ENCODE measurements at regions not wholly inside any gene's neighbourhood (a gene's known extent, or its start where the extent isn't known, plus 50 kb on each side); places are given as distances from the start of the nearest gene placed in this dataset.
"Not testable (repeated sequence)": the region's sequence is repeated elsewhere in the genome, so short reads cannot be mapped to it uniquely, and the experiment has no call there.

DNA sequence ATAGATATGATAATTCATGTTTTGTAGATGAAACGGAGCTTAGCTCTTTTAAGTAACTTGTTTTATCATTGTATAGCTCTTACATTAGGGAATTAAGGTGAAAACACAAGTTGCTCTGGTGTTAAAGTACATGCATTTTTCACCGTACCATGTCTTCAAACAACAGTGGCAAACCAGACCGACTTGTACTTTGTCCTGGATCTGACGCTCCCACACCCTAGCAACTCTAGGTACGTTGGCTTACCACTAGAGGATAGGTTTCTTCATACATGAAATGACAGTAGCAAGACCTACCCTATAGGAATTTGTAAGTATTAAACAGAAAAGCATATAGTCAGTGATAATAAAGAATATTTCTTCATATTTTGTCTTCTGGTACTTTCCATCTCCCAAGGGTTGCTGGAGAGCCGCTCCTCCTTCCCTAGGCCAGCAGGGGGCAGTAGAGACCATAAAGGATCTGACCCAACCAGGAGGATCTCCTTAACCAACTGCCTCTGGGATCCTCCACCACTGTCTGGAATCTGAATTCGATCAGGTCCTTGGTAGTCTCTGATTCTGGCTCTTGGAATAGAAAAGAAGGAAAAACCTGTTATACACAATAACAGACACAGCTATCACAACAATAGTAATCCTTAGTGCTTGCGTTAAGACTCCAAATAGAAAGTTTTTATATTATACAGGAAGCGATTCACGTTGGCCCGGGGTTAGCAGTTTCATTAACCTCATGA, 136.7 kb downstream of the CAVIN4 start:
- DNase-seq (ENCODE audit: low read depth) = peak; percentile 7

DNA sequence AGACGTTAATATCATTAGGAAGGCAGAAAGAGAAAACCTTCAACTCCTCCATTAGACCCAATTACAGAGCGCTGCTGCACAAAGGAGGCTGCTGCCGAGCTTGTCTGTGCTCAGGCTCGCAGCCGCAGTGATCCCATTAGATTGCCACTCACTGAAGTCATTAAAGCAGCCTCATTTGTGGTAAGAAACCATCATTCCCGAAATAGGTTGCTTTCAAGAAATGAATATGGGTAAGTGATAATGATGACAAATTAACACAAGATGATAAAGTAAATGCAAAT, 137.2 kb downstream of the CAVIN4 start:
- DNase-seq (ENCODE audit: low read depth) = no peak

DNA sequence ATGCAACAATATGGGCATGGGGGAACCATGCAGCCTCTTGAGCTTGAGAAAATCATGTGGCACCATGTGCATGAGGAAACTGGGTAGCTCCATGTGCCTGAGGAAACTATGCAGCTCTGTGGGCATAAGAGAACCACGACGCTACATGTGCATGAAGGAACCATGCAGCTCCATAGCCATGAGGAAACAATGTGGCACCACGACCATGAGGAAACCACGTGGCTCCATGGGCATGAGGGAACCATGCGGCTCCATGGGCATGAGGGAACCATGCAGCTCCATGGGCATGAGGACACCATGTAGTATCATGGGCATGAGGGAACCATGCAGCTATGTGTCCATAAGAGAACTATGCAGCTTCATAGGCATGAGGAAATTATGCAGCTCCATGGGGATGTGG, 140.8 kb downstream of the CAVIN4 start:
- DNase-seq (ENCODE audit: low read depth) = no peak

DNA sequence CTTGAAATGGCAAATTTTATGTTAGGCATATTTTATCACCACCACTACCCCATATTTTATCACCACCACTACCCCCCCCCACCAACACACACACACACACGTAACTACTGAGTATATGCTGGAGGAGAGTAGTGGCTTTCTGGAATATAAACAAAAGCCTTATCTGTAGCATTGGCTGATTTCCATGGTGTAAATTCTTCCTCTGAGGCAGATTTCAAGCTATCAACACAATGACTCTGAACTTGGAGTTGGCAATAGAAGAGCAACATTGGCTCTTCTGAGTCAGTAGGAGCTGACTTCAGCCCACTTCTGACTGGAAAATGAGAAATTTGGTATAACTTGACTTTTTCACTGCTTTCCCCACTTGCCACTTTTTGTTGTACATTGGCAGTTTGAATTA, 143.0 kb downstream of the CAVIN4 start:
- no peak for DNase-seq (ENCODE audit: low read depth)

DNA sequence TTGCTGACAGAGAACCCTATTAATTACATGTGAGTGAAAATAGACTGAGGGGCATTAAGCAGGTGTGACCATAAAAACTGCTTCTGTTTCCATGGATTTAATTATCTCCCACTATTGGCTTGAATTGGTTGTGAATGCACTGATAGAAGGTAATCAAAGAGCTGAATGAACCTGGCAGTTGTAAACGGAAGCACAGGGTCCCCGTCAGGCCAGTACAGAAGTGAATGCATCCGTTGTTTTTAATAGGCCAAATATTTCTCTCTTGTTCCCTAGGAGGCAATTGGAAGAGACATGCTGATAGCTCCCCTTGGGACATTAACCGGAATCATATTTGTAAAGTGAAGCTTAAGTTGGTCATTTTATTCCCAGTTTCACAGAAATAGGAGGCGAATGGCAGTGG, 147.0 kb downstream of the CAVIN4 start:
- DNase-seq (ENCODE audit: low read depth) = no peak

DNA sequence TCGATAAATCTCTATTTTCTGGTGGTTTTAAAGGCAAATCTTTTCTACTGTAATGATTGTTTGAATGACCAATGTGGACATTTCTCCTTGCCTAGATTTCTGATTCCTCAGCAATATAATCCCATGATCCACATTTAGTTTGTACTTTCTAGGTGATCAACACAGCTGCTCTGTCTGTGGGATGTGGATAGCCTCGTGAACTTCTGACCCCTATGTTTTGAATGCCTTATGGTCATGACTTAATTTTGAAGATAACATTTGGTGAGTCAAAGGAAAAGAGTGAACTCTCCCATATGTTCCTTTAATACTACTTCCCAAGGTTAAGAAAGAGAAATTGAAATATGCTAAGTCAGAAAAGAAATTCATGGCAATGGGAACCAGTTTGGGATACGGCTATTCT, 147.5 kb downstream of the CAVIN4 start:
- DNase-seq (ENCODE audit: low read depth) = no peak

DNA sequence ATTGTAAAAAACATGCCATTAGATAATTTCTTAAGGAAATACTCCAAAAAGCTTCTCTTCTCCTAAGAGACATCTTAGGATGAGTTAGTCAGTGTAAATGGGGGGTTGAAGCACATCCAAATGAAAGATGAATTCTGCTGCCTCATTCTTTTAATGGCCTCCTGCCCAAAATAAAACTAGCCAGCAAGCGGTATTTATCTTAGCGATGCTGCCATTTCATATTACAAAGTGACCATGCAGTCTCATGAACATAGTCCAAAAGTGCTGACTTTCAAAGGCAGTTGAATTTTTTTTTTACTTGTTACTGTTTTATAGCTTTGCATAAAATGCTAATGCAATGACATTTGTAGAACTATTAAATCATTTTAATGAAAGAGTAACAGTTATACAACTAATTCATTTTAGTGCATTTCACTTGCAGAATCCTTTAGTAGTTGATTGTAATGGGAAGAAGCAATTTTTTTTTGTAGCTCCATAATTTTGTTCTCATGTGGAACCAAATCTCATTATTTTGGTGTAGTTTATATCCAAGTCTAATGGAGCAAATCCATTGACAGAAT, 151.5 kb downstream of the CAVIN4 start:
- no peak for DNase-seq (ENCODE audit: low read depth)

DNA sequence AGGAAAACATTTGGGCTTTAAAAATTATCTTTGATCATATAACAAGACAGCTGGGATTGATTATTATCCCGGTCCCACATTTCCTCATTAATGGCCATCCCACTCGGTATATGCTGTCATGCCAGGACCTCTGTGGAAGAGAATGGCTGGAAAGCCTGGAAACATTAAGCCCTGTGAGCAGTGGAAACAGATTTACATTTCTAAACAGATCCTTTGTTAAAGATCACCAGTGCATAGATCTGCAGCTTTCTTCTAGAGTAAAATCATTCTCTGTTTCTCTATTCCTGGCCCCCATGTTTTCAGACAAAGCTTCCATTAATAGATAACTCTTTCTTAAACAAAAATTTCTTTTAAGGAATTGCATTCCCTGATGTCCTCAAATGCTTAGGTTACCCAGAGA, 152.2 kb downstream of the CAVIN4 start:
- no peak for DNase-seq (ENCODE audit: low read depth)

DNA sequence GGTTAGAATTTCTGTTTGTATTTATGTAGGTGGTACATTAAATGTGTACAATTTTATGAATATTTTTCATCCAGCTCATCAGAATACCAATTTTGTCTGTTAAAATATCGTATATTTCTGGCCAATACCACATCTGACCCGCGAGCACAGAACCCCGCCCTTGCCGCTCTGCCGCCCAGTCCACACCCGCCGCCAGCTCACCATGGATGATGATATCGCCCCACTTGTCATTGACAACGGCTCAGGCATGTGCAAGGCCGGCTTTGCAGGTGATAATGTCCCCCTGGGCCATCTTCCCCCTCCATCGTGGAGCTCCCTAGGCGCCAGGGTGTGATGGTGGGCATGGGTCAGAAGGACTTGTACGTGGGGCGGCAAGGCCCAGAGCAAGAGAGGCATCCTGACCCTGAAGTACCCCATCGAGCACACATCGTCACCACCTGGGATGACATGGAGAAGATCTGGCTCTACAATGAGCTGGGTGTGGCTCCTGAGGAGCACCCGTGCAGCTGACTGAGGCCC, 153.2 kb downstream of the CAVIN4 start:
- DNase-seq (ENCODE audit: low read depth) = no peak

DNA sequence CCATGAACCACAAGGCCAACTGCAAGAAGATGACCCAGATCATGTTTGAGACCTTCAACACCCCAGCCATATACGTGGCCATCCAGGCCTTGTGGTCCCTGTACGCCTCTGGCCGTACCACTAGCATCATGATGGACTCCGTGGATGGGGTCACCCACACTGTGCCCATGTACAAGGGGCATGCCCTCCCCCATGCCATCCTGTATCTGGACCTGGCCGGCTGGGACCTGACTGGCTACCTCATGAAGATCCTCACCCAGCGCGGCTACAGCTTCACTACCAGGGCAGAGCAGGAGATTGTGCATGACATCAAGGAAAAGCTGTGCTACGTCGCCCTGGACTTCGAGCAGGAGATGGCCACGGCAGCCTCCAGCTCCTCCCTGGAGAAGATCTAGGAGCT, 153.7 kb downstream of the CAVIN4 start:
- DNase-seq (ENCODE audit: low read depth) = no peak

DNA sequence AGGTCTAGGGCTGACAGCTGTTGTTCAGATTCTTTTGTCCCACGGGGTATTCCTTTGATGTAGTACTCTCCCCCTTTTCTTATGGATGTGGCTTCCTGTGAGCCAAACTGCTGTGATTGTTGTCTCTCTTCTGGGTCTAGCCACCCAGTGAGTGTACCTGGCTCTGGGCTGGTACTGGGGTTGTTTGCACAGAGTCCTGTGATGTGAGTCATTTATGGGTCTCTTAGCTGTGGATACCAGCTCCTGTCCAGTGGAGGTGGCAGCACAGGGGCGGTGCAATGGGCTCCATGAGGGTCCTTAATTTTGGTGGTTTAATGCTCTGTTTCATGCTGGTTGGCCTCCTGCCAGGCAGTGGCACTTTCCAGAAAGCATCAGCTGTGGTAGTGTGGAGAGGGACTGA, 161.3 kb downstream of the CAVIN4 start:
- no peak for DNase-seq (ENCODE audit: low read depth)

DNA sequence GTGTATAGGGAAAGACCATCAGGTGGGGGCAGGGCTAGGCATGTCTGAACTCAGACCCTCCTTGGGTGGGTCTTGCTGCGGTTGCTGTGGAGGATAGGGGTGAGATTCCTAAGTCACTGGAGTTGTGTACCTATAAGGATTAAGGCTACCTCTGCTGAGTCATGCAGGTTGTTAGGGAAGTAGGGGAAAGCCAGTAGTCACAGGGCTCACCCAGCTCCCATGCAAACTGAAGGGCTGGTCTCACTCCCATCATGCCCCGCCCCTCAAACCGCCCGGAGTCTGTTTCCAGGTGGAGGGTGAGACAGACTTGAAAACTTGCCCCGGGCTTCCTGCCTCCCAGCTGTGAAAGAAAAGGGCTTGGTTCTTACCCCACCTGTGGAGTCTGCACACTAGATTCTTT, 161.8 kb downstream of the CAVIN4 start:
- DNase-seq (ENCODE audit: low read depth) = no peak

DNA sequence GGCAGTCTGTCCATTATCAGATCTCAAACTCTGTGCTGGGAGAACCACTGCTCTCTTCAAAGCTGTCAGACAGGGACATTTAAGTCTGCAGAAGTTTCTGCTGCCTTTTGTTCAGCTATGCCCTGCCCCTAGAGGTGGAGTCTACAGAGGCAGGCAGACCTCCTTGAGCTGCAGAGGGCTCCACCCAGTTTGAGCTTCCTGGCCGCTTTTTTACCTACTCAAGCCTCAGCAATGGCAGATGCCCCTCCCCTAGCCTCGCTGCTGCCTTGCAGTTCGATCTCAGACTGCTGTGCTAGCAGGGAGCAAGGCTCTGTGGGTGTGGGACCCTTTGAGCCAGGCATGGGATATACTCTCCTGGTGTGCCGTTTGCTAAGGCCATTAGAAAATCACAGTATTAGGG, 171.1 kb downstream of the CAVIN4 start:
- not testable (repeated sequence) for DNase-seq (ENCODE audit: low read depth)

DNA sequence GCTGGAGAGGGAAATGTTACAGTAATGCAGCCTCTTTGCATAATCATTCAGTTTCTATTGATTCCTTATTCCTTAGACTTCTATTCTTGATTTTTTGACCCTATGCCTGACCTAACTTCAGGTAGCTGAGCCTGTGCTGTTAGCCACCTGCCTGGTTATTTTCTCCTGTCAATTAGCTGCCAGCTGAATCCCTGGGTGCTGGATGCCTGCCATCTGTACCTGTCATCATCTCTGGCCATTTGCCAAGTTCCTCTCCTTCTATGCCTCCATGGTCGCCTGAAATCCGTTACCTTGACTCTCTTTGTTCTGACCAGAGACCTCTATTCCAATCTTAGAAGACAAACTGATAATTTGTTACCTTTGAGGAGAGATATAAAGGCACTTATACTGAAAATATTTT, 178.3 kb downstream of the CAVIN4 start:
- DNase-seq (ENCODE audit: low read depth) = no peak

DNA sequence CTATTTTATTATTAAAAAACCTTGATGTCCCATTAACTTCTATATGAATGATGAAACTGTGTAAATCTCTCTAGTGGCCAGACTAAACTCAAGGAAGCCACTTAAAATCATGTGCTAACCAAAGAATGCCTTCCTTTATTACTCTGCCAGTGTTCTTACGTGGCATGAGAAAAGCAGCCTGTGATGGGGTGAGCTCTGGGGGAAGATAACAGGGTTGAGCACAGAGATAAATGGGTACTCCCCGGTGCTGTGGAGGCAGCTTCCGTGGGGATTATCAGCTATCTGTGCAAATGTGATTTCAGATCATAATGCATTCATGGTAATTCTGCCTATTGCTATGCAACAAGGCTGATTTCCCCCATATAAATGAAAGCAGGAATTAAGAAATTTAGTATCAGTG, 181.3 kb downstream of the CAVIN4 start:
- no peak for DNase-seq (ENCODE audit: low read depth)

DNA sequence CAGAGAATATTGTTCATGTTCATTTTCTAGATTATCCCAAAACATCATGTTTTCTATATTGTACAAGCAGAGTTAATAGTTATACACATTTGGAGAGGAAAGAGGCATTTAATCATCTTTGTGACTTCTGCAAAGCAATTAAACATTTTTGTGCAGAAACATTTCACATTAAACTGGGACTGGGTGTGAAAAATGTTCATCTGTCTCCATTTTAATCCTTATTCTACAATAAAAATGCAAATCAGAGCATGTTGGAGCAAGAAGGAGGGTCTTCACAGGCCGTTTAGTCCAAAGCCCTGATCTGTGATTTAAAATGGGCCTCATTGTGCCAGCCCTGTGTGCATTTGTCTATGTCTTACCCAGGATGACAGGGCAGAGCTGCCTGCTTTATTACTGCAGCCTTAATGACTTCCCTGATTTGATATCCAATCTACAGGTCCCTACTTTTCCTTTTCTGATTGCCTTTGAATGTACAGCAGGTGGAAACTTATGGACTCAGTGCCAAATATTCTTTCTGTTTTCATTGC, 183.5 kb downstream of the CAVIN4 start:
- no peak for DNase-seq (ENCODE audit: low read depth)

DNA sequence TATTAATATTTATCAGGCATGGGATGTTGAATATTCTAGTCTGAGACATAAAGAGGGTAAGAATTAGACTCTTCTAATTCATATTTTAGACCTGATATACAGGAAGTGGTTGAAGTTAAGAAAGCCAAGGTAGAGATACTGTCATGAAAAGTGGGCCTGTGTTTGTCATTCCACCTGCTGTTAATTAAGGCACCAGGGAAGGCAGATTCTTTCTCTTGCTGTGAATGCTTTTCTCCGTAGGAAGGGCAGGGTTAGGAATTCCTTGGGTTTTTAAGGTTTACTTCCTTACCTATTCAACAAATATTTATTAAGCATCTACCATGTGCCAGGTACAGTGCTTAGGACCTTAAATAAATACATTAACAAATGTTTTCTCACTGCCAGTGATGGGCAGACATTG, 196.4 kb downstream of the CAVIN4 start:
- no peak for DNase-seq (ENCODE audit: low read depth)

DNA sequence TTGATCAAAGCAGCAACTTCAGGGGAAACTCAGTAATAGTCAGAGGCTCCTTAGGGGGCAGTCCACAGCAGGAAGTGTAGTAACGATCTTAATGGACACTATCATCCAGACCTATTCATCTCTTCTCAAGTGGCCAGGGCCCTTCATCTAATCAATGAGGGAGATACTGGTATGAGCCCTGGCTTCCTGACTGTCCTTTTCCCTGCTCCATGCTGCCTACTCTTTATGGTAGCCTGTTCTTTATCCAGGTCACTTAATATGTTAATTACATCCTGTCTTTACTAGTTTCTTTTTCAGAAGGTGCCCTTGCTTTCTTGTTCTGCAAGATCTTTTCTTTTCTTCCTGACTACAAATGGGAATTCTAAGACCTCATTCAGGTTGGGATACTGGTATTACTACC, 197.1 kb downstream of the CAVIN4 start:
- no peak for DNase-seq (ENCODE audit: low read depth)

DNA sequence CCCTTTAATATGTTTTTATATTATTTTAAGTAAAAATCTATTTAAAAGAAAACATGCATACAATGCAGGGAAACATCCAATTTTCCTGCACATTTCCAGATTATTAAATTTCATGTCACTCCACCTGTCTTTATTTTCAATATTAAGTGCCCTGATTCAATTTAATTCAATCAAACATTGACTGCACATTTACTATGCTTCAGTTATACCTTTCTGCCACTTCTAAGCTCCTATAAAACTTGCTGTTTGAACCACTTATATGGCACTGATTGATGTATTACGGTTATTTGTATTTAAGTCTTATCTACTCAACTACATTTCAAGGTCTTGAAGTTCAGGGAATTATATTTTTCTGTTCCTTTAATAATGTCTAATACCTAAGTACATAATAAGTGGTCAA, 198.0 kb downstream of the CAVIN4 start:
- DNase-seq (ENCODE audit: low read depth) = no peak

DNA sequence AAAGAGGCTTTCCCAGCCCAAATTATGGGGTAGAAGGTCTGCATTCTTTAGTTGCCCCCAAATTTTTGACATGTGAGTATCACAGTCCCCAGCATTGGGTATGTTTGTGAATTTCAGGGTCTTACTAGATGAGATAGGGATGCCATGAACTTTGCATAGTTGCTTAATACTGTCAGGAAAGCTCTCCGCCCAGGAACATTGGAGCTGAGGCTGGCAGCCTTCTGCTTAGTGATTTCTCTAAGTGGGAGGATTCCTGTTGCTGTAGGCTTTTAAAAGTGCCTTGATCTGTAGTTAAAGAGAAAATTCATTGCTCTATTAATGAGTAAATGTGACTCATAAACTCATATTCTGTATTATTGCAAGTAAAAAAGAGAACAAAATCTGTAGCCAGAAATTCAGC, 206.9 kb downstream of the CAVIN4 start:
- no peak for DNase-seq (ENCODE audit: low read depth)

DNA sequence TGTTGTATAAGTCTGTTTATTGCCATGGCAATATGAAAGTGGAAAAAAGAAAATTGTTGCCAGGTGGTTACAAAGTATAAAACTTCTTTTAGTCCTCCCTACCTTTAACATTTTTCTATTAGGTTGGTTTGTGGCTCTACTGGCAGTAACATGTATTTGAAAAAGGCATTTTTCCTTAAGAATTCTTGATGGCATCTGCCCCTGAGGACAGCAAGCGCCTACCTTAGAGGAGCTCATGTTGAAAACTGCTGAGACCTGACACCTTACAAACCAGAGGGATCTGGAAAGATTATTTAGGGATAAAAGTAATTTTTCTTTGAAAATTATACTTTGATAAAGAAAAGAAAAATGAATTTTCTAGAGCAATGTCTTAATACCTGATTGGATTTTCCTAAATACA, 208.1 kb downstream of the CAVIN4 start:
- DNase-seq (ENCODE audit: low read depth) = no peak

DNA sequence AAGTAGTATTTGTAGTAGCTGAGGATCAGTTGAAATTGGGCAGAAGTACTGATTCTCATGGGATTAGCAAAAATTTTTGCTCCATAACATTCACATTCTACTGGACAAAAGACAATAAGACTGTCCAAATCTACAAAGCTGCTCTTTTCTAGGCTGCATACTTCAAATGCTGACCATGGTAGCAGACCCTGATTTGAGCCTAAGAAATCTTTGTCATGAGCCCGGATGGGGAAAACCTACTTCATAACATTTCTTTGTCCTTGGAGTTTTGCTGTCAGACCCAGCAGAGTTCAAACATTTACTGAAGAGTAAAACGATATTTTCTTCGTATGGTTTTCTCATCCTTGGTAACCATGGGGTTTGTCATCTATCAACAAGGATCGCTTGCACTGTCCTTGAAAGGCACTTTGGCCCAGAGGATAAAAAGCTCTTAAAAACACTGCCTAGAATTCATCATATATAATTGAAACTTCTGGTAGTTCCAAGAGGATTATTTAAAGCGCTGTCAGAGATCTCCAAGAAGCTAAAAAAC, 216.9 kb downstream of the CAVIN4 start:
- DNase-seq (ENCODE audit: low read depth) = no peak

DNA sequence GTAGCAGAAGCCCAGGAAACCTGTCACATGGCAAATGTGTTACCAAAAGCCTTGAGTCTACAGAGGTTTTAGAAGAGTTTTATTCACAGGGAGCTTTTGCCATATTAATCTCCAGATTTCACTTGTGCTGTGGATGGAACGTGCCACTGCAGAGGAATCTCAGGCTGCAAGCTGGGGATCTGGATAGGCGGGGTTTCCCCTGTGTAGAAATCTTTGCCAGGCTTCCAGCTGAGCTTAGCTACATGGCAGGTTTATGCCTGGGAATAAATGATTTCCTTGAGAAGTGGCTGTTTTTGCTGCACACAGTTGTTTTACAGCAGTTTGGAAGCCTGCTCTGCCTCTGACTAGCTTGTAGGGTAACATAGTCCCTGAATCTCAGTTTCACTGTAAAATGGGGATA, 224.6 kb upstream of the PLPPR1 start:
- no peak for DNase-seq (ENCODE audit: low read depth)

DNA sequence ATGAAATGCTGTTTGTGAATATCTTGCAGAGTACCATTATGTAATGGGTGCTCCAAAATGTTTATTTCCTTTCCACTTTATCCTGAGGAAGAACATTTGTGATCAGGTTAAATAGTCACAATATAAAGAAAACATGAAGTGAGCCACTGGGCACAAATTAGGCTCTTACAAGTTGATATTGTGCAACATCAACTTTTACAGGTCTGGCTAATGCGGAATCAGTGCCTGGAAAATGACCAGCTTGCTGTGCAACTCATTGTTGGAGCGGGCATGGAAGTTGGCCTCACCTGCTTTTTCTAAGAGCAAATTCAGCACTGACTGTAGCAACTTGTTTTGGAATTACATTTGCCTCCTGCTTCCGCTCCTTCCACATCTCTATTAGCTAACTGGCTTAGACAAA, 216.9 kb upstream of the PLPPR1 start:
- DNase-seq (ENCODE audit: low read depth) = no peak

Measured in GM04503 (cell line).